Central memory CD8-positive, alpha-beta T cell (primary cell): ENCODE measurements at regions not wholly inside any gene's neighbourhood (a gene's known extent, or its start where the extent isn't known, plus 50 kb on each side); places are given as distances from the start of the nearest gene placed in this dataset.
A peak's percentile ranks its signal among the peaks of the same experiment; 100 is the strongest.
"Not testable (repeated sequence)": the region's sequence is repeated elsewhere in the genome, so short reads cannot be mapped to it uniquely, and the experiment has no call there.

Experiments
- ATAC-seq: fragments of 150-1000 bp; cut with Tn5 transposase; replicated peaks from 2 replicates; pipeline ENCODE4 v1.10.0; 2022; ENCODE audit warnings: mild to moderate bottlenecking, moderate FRiP score, moderate number of reproducible peaks; ENCODE audit not compliant: poor library complexity, severe bottlenecking; ENCODE audit errors: extremely low read depth
- DNase-seq, 2 donors: peaks; one replicate each; pipeline ENCODE4 v3.0.0; 2021; ENCODE audit warnings: low spot score in 2 of 2
- H3K27ac Mint-ChIP-seq: one replicate; pipeline ENCODE4 v1.8.0; 2022; ENCODE audit warnings: low read depth, mild to moderate bottlenecking, moderate library complexity, mixed read lengths
- H3K27me3 Mint-ChIP-seq: one replicate; pipeline ENCODE4 v1.8.0; 2022; ENCODE audit warnings: mixed read lengths
- H3K36me3 Mint-ChIP-seq: one replicate; pipeline ENCODE4 v1.8.0; 2022; ENCODE audit warnings: mild to moderate bottlenecking, moderate library complexity, mixed read lengths; ENCODE audit not compliant: insufficient read depth
- H3K4me1 Mint-ChIP-seq: one replicate; pipeline ENCODE4 v1.8.0; 2022; ENCODE audit warnings: mixed read lengths
- H3K4me3 Mint-ChIP-seq: one replicate; pipeline ENCODE4 v1.8.0; 2022; ENCODE audit warnings: mild to moderate bottlenecking, moderate library complexity, mixed read lengths
- H3K9me3 Mint-ChIP-seq: one replicate; pipeline ENCODE4 v1.8.0; 2022; ENCODE audit warnings: mixed read lengths

DNA sequence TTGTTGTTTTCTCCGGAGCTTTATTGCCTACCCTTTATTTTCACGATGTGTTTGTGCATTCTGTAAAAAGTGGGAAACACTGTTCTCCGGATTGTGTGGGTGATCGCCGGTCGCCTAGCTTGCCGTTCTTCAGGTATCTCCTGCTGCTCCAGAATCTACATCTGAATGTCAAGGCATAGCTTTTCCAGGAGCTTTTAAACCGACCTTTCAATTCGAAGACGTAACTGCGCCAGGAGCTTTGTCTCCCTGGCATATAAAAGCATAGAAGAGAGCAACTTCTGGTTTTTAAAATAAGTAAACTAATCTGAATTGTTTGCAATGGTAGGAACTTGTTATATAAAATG, 96.0 kb downstream of the HFE start:
- H3K27me3 Mint-ChIP-seq, result no peaks in the 10 kb centered on the region
- H3K9me3 Mint-ChIP-seq, result no peaks in the 10 kb centered on the region
- peaks cover 10% of the 10 kb centered on the region for H3K36me3 Mint-ChIP-seq
- H3K4me3 Mint-ChIP-seq, result peak overlapping the region; percentile 87
- peak overlapping the region; percentile 91 for H3K27ac Mint-ChIP-seq
- ATAC-seq, result no peak
- no peak for DNase-seq
- H3K4me1 Mint-ChIP-seq, result peaks cover 28% of the 10 kb centered on the region

- Mint-ChIP-seq H3K27me3 (no peaks in the 10 kb centered on the region), H3K36me3 (peaks cover 15% of the 10 kb centered on the region), H3K4me1 (peaks cover 34% of the 10 kb centered on the region), H3K9me3 (no peaks in the 10 kb centered on the region), H3K4me3 (peak overlapping the region; percentile 87), H3K27ac (peak overlapping the region; percentile 91)
- DNase-seq (peak in 1 of 2 donors; percentile 33), ATAC-seq (peak; percentile 86)
These were observed 96.5 kb downstream of the HFE start for GRCh38 chr6:26183581-26184366.

DNA sequence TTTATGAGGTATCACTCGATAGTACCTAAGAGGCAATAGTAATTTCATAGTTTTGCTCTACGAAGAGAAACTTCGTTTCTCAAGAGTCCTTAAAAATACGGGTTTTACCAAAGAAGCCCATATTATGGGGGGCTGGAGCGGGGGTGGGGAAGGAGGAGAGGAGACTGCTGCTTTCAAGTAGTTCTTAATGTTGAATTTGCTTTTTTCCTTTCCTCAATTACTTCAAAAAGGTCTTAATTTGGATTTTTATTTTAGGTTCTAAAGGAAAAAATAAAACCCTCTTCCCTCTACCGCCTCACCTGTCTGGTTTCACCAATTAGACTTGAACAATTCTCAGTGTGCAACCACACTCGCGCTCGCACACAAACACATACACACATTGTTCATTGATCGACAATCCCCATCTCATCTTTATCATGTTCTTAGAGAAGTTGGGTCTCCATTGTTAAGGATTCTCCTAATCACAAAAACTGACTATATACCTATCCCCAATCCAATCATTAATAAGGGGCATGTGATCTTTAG, 97.2 kb downstream of the HFE start:
- no peaks in the 10 kb centered on the region for H3K27me3 Mint-ChIP-seq
- no peak for DNase-seq
- H3K27ac Mint-ChIP-seq, result peak overlapping the region; percentile 91
- no peak for ATAC-seq
- H3K4me3 Mint-ChIP-seq, result peak overlapping the region; percentile 87
- H3K36me3 Mint-ChIP-seq, result peaks cover 18% of the 10 kb centered on the region
- H3K9me3 Mint-ChIP-seq, result no peaks in the 10 kb centered on the region
- H3K4me1 Mint-ChIP-seq, result peaks cover 37% of the 10 kb centered on the region

GRCh38 chr6:26185004-26185403, 97.8 kb downstream of the HFE start:
- ATAC-seq (no peak), DNase-seq (no peak)
- Mint-ChIP-seq H3K4me3 (no peak overlapping the region), H3K9me3 (no peaks in the 10 kb centered on the region), H3K4me1 (peaks cover 37% of the 10 kb centered on the region), H3K36me3 (peaks cover 18% of the 10 kb centered on the region), H3K27ac (no peak overlapping the region), H3K27me3 (no peaks in the 10 kb centered on the region)

DNA sequence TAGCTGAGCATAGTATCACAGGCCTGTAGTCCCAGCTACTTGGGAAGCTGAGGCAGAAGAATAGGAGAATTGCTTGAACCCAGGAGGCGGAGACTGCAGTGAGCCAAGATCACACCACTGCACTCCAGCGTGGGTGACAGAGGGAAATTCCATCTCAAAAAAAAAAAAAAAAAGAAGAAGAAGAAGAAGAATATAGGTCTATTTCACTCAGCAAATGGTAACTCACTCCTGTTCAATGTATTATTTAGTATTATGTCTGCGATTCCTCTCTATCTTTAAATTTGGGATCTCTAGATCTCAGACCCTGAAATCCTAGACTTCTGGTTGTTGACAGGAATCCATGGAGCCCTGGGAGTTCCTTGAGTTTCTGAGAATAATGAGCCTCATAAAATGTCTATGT, 98.6 kb downstream of the HFE start:
- H3K27ac Mint-ChIP-seq, result no peak overlapping the region
- no peaks in the 10 kb centered on the region for H3K9me3 Mint-ChIP-seq
- ATAC-seq (no peak), DNase-seq (no peak)
- H3K36me3 Mint-ChIP-seq, result peaks cover 17% of the 10 kb centered on the region
- no peak overlapping the region for H3K4me3 Mint-ChIP-seq
- peaks cover 36% of the 10 kb centered on the region for H3K4me1 Mint-ChIP-seq
- no peaks in the 10 kb centered on the region for H3K27me3 Mint-ChIP-seq

DNA sequence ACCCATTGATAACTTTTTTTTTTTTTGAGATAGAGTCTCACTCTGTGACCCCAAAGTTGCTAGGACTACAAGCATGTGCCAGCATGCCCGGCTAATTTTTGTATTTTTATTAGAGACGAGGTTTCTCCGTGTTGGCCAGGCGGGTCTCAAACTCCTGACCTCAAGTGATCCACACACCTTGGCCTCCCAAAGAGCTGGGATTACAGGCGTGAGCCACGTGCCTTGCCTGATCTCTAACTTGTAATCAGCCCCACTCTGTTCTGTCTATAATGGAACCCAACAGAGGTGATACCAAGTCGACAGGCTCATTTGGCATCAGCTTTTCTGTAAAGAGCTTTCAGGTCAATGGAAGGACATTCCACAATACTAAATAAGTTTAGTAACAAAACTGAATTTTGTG, 99.4 kb downstream of the HFE start:
- peaks cover 30% of the 10 kb centered on the region for H3K4me1 Mint-ChIP-seq
- no peaks in the 10 kb centered on the region for H3K9me3 Mint-ChIP-seq
- no peak overlapping the region for H3K27ac Mint-ChIP-seq
- DNase-seq, result no peak
- no peak overlapping the region for H3K4me3 Mint-ChIP-seq
- H3K36me3 Mint-ChIP-seq, result peaks cover 19% of the 10 kb centered on the region
- no peaks in the 10 kb centered on the region for H3K27me3 Mint-ChIP-seq
- no peak for ATAC-seq

GRCh38 chr6:26187292-26187691, 100.1 kb downstream of the HFE start:
- no peaks in the 10 kb centered on the region for H3K27me3 Mint-ChIP-seq
- H3K4me3 Mint-ChIP-seq, result no peak overlapping the region
- H3K4me1 Mint-ChIP-seq, result peaks cover 30% of the 10 kb centered on the region
- ATAC-seq (no peak), DNase-seq (no peak)
- H3K27ac Mint-ChIP-seq, result no peak overlapping the region
- peaks cover 19% of the 10 kb centered on the region for H3K36me3 Mint-ChIP-seq
- no peaks in the 10 kb centered on the region for H3K9me3 Mint-ChIP-seq

- peak; percentile 16 for ATAC-seq
- peak overlapping the region; percentile 82 for H3K4me3 Mint-ChIP-seq
- H3K27me3 Mint-ChIP-seq, result no peaks in the 10 kb centered on the region
- H3K4me1 Mint-ChIP-seq, result peaks cover 30% of the 10 kb centered on the region
- DNase-seq, result peak in 1 of 2 donors; percentile 25
- no peaks in the 10 kb centered on the region for H3K9me3 Mint-ChIP-seq
- H3K36me3 Mint-ChIP-seq, result peaks cover 19% of the 10 kb centered on the region
- peak overlapping the region; percentile 90 for H3K27ac Mint-ChIP-seq
These were observed 100.9 kb downstream of the HFE start for GRCh38 chr6:26187981-26188635.

DNA sequence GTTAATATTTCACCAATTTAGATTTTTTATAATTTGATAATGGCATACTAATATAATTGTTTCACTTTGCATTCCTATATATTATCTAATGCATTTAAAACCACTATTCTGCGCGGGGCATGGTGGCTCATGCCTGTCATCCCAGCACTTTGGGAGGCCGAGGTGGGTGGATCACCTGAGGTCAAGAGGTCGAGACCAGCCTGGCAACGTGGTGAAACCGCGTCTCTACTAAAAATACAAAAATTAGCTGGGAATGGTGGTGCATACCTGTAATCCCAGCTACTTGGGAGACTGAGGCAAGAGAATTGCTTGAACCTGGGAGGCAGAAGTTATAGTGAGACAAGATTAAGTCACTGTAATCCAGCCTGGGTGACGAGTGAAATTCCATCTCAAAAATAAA, 104.3 kb downstream of the HFE start:
- peaks cover 34% of the 10 kb centered on the region for H3K4me1 Mint-ChIP-seq
- H3K4me3 Mint-ChIP-seq, ATAC-seq, H3K9me3 Mint-ChIP-seq, H3K27ac Mint-ChIP-seq, DNase-seq, H3K27me3 Mint-ChIP-seq: not testable (repeated sequence)
- H3K36me3 Mint-ChIP-seq, result peaks cover 22% of the 10 kb centered on the region

DNA sequence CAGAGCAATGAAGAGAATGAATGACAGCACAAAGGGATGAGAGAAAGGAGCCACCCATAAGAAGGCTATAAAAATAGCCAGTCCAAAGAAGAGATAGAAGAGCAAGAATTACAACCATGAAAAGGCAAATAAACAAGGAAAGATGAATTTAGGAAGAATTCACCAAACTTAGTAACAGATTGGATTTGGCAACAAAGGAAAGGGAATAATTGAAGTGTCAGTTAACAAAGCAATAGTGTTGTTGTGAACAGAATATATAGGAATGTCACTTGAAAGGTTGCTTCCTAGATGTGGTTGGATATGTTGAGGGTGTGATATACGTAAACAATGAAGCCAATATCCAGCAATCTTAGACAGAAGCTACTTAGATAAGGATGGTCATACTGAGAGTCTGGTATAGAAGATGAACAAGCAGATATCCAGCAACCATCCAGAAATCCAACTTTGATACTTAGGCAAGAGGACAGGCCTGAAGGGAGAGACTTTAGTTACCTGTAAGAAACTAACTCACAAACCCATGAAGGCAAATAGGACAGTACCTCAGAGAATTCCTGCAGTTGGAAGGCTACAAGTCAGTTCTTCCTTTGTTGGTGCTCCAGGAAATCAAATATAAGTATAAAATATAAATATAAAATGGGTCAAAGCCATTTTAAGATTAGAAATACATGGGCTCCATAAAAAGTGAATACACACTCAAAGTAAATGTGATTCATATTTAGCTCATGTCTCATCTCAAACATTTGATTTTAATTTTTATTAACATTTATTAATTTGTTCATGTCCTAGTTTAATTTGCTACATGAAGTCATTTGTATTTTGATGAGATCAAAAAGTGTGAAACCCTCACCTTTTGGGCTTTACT, 106.5 kb downstream of the HFE start:
- Mint-ChIP-seq H3K27me3 (no peaks in the 10 kb centered on the region), H3K9me3 (no peaks in the 10 kb centered on the region), H3K4me1 (peaks cover 30% of the 10 kb centered on the region), H3K36me3 (peaks cover 31% of the 10 kb centered on the region), H3K27ac (no peak overlapping the region), H3K4me3 (no peak overlapping the region)
- ATAC-seq (no peak), DNase-seq (no peak)

- H3K9me3 Mint-ChIP-seq, result no peaks in the 10 kb centered on the region
- H3K27me3 Mint-ChIP-seq, result no peaks in the 10 kb centered on the region
- H3K27ac Mint-ChIP-seq, result peak overlapping the region; percentile 94
- DNase-seq, result no peak
- H3K4me1 Mint-ChIP-seq, result peaks cover 32% of the 10 kb centered on the region
- H3K4me3 Mint-ChIP-seq, result no peak overlapping the region
- H3K36me3 Mint-ChIP-seq, result peaks cover 34% of the 10 kb centered on the region
- no peak for ATAC-seq
These were observed 107.1 kb downstream of the HFE start for GRCh38 chr6:26194329-26194701.

GRCh38 chr6:26194816-26195375, 107.7 kb downstream of the HFE start:
- DNase-seq (no peak), ATAC-seq (no peak)
- H3K4me1 Mint-ChIP-seq, result peaks cover 38% of the 10 kb centered on the region
- no peaks in the 10 kb centered on the region for H3K9me3 Mint-ChIP-seq
- H3K4me3 Mint-ChIP-seq, result peak overlapping the region; percentile 93
- peak overlapping the region; percentile 94 for H3K27ac Mint-ChIP-seq
- H3K27me3 Mint-ChIP-seq, result no peaks in the 10 kb centered on the region
- H3K36me3 Mint-ChIP-seq, result peaks cover 40% of the 10 kb centered on the region
